MCF 10A (cell line): ENCODE measurements at regions not wholly inside any gene's neighbourhood (a gene's known extent, or its start where the extent isn't known, plus 50 kb on each side); places are given as distances from the start of the nearest gene placed in this dataset.
A peak's percentile ranks its signal among the peaks of the same experiment; 100 is the strongest.

Experiments used
- BruUV-seq: library from RNA; stranded (reverse); fragments of 400-500 nt; replicated peaks from 2 replicates; lab custom pipeline; 2021; lab: Mats Ljungman, UMichigan
- CTCF ChIA-PET: fragments of 300-600 bp; sonication (Branson Sonifier 250); formaldehyde crosslinking; extraction: SDS; loops from one replicate; lab custom pipeline; 2021; ENCODE audit warnings: antibody characterized with exemption, inconsistent platforms; lab: Yijun Ruan, JAX
- POLR2A ChIA-PET: fragments of 300-600, 350-650 bp; sonication (Branson Sonifier 250); formaldehyde crosslinking; extraction: SDS; loops from one replicate; lab custom pipeline; 2020; ENCODE audit warnings: antibody characterized with exemption, inconsistent platforms; lab: Yijun Ruan, JAX
- DNase-seq: peaks from one replicate; pipeline ENCODE4 v3.0.0-alpha.2; 2018; ENCODE audit not compliant: unreplicated experiment
- H3K27ac Mint-ChIP-seq: one replicate; pipeline ENCODE4 v1.8.0; 2022; ENCODE audit warnings: mild to moderate bottlenecking, low read depth, mixed read lengths; ENCODE audit not compliant: unreplicated experiment
- H3K27me3 Mint-ChIP-seq: one replicate; pipeline ENCODE4 v1.8.0; 2022; ENCODE audit warnings: mixed read lengths; ENCODE audit not compliant: insufficient read depth, unreplicated experiment
- H3K36me3 Mint-ChIP-seq: one replicate; pipeline ENCODE4 v1.8.0; 2022; ENCODE audit warnings: mild to moderate bottlenecking, moderate library complexity, mixed read lengths; ENCODE audit not compliant: insufficient read depth, unreplicated experiment
- H3K4me1 Mint-ChIP-seq: one replicate; pipeline ENCODE4 v1.8.0; 2022; ENCODE audit warnings: mixed read lengths; ENCODE audit not compliant: insufficient read depth, unreplicated experiment
- H3K4me3 Mint-ChIP-seq: one replicate; pipeline ENCODE4 v1.8.0; 2022; ENCODE audit warnings: mild to moderate bottlenecking, moderate library complexity, mixed read lengths; ENCODE audit not compliant: unreplicated experiment
- H3K9me3 Mint-ChIP-seq: one replicate; pipeline ENCODE4 v1.8.0; 2022; ENCODE audit warnings: mixed read lengths; ENCODE audit not compliant: unreplicated experiment
- CTCF ChIP-seq: fragments of 200-600 bp; IDR thresholded peaks from one replicate; pipeline ENCODE4 v1.8.0; 2022; ENCODE audit warnings: antibody characterized with exemption, mild to moderate bottlenecking; ENCODE audit not compliant: unreplicated experiment
- intact Hi-C: fragments of 100-400 bp; cut with micrococcal nuclease; formaldehyde crosslinking; loops from 2 replicates; pipeline ENCODE4 v1.14.1; 2022

GRCh38 chr16:8375232-8375587 lies 215.1 kb downstream of the TMEM114 start:
- H3K4me1 Mint-ChIP-seq = peaks cover 18% of the 10 kb centered on the region
- no peaks in the 10 kb centered on the region for H3K9me3 Mint-ChIP-seq
- intact Hi-C loops = no loop called here
- H3K27me3 Mint-ChIP-seq = peaks cover 3% of the 10 kb centered on the region
- DNase-seq = peak; percentile 37
- TF ChIP-seq CTCF = no peak
- no peaks in the 10 kb centered on the region for H3K36me3 Mint-ChIP-seq
- CTCF ChIA-PET = interaction anchor here (0.6 kb wide), 1 partner anchor 82 kb away, joined by 3 read pairs; no protein-coding TSS in a partner anchor
- no TSS peak for BruUV-seq
- H3K4me3 Mint-ChIP-seq = no peak overlapping the region
- H3K27ac Mint-ChIP-seq = peak overlapping the region; percentile 8
- POLR2A ChIA-PET = interaction anchor here (0.7 kb wide), 1 partner anchor 65 kb away, joined by 3 read pairs; no protein-coding TSS in a partner anchor

GRCh38 chr16:8374586-8375231 lies 215.6 kb downstream of the TMEM114 start:
- peak overlapping the region; percentile 8 for H3K27ac Mint-ChIP-seq
- POLR2A ChIA-PET = interaction anchor here (0.7 kb wide), 1 partner anchor 64 kb away, joined by 3 read pairs; no protein-coding TSS in a partner anchor
- no peak for TF ChIP-seq CTCF
- peaks cover 18% of the 10 kb centered on the region for H3K4me1 Mint-ChIP-seq
- BruUV-seq = no TSS peak
- intact Hi-C loops = no loop called here
- CTCF ChIA-PET = no interaction called here
- no peaks in the 10 kb centered on the region for H3K36me3 Mint-ChIP-seq
- DNase-seq = peak; percentile 46
- no peaks in the 10 kb centered on the region for H3K9me3 Mint-ChIP-seq
- H3K27me3 Mint-ChIP-seq = no peaks in the 10 kb centered on the region
- no peak overlapping the region for H3K4me3 Mint-ChIP-seq

- CTCF ChIA-PET = no interaction called here
- BruUV-seq = no TSS peak
- no peak overlapping the region for H3K27ac Mint-ChIP-seq
- DNase-seq = no peak
- POLR2A ChIA-PET = no interaction called here
- intact Hi-C loops = no loop called here
- H3K9me3 Mint-ChIP-seq = no peaks in the 10 kb centered on the region
- TF ChIP-seq CTCF = no peak
- no peaks in the 10 kb centered on the region for H3K36me3 Mint-ChIP-seq
- H3K4me1 Mint-ChIP-seq = peaks cover 18% of the 10 kb centered on the region
- no peak overlapping the region for H3K4me3 Mint-ChIP-seq
- no peaks in the 10 kb centered on the region for H3K27me3 Mint-ChIP-seq
These were observed 216.5 kb downstream of the TMEM114 start for GRCh38 chr16:8373676-8374431.

GRCh38 chr16:8372141-8372540 lies 218.2 kb downstream of the TMEM114 start:
- Mint-ChIP-seq H3K27me3 (no peaks in the 10 kb centered on the region), H3K4me1 (peaks cover 18% of the 10 kb centered on the region), H3K9me3 (no peaks in the 10 kb centered on the region), H3K36me3 (no peaks in the 10 kb centered on the region), H3K4me3 (no peak overlapping the region), H3K27ac (no peak overlapping the region)
- POLR2A ChIA-PET = no interaction called here
- no peak for DNase-seq
- no peak for TF ChIP-seq CTCF
- CTCF ChIA-PET = no interaction called here
- intact Hi-C loops = no loop called here
- BruUV-seq = no TSS peak
